CD4-positive, alpha-beta T cell (primary cell): ENCODE measurements at regions not wholly inside any gene's neighbourhood (a gene's known extent, or its start where the extent isn't known, plus 50 kb on each side); places are given as distances from the start of the nearest gene placed in this dataset.

Experiments
- ATAC-seq: fragments of 200-7000 bp; cut with Tn5 transposase; one replicate; pipeline ENCODE4 v1.10.0; 2022; ENCODE audit warnings: mild to moderate bottlenecking; ENCODE audit not compliant: poor library complexity
- CTCF ChIA-PET: fragments of 350-600 bp; sonication (Branson Sonifier 250); formaldehyde crosslinking; loops from one replicate; lab custom pipeline; 2021; ENCODE audit warnings: antibody characterized with exemption, inconsistent platforms; lab: Charles Lee
- POLR2A ChIA-PET: fragments of 350-600 bp; sonication (Branson Sonifier 250); formaldehyde crosslinking; loops from one replicate; lab custom pipeline; 2021; ENCODE audit warnings: antibody characterized with exemption, inconsistent platforms; lab: Charles Lee
- DNase-seq, 14 experiments: peaks; one replicate each; pipeline ENCODE4 v3.0.0-alpha.2; 2013 to 2020; ENCODE audit warnings: mixed read lengths in 2 of 14
- H3K27ac ChIP-seq, 2 donors: one replicate each; pipeline versions ENCODE4 v1.5.1 to v1.7.0; 2013; ENCODE audit warnings: low read length in 2 of 2, low read depth in 1 of 2, mild to moderate bottlenecking in 1 of 2
- H3K27me3 ChIP-seq, 2 experiments: 1 replicate in 1 of 2; 2 replicates in 1 of 2; pipeline versions ENCODE4 v1.6.1 to v1.7.0; 2013; ENCODE audit warnings: low read length in 2 of 2, control low read depth in 1 of 2, mild to moderate bottlenecking in 1 of 2, moderate library complexity in 1 of 2; ENCODE audit not compliant: insufficient read depth in 2 of 2, control insufficient read depth in 1 of 2
- H3K36me3 ChIP-seq: one replicate; pipeline ENCODE4 v1.6.1; 2013; ENCODE audit warnings: low read length, control low read depth; ENCODE audit not compliant: insufficient read depth
- H3K4me1 ChIP-seq: one replicate; pipeline ENCODE4 v1.6.1; 2013; ENCODE audit warnings: low read length, control low read depth; ENCODE audit not compliant: insufficient read depth
- H3K4me3 ChIP-seq: one replicate; pipeline ENCODE4 v1.5.1; 2013; ENCODE audit warnings: mild to moderate bottlenecking, low read length, moderate library complexity
- H3K9me3 ChIP-seq, 2 experiments: 1 replicate in 1 of 2; 2 replicates in 1 of 2; pipeline versions ENCODE4 v1.6.1 to v1.7.0; 2013; ENCODE audit warnings: low read length in 2 of 2, mild to moderate bottlenecking in 2 of 2, control low read depth in 1 of 2, moderate library complexity in 1 of 2; ENCODE audit not compliant: control insufficient read depth in 1 of 2, insufficient read depth in 1 of 2
- H3K27ac Mint-ChIP-seq: one replicate; pipeline ENCODE4 v1.8.0; 2020; ENCODE audit warnings: mixed read lengths
- H3K27me3 Mint-ChIP-seq: one replicate; pipeline ENCODE4 v1.8.0; 2021; ENCODE audit warnings: mixed read lengths
- H3K36me3 Mint-ChIP-seq: one replicate; pipeline ENCODE4 v1.8.0; 2021; ENCODE audit warnings: low read depth, mixed read lengths
- H3K4me1 Mint-ChIP-seq: one replicate; pipeline ENCODE4 v1.8.0; 2021; ENCODE audit warnings: low read depth, mixed read lengths
- H3K4me3 Mint-ChIP-seq: one replicate; pipeline ENCODE4 v1.8.0; 2020; ENCODE audit warnings: mild to moderate bottlenecking, mixed read lengths
- H3K9me3 Mint-ChIP-seq: one replicate; pipeline ENCODE4 v1.8.0; 2020; ENCODE audit warnings: mixed read lengths
- CTCF ChIP-seq: fragments of 200-600 bp; IDR thresholded peaks from one replicate; pipeline ENCODE4 v1.8.0; 2022; ENCODE audit warnings: antibody characterized with exemption, mild to moderate bottlenecking
- intact Hi-C, 2 experiments: fragments of 100-400 bp; cut with DNase I in 1 of 2; cut with micrococcal nuclease in 1 of 2; formaldehyde crosslinking; loops; one replicate each; pipeline versions ENCODE4 v1.15.1 to v1.9.0; 2023 to 2025; cut with DNase I, micrococcal nuclease

- Mint-ChIP-seq H3K36me3 (no peaks in the 10 kb centered on the region), H3K9me3 (peaks cover 11% of the 10 kb centered on the region), H3K27me3 (no peaks in the 10 kb centered on the region), H3K27ac (no peak overlapping the region), H3K4me3 (no peak overlapping the region), H3K4me1 (no peaks in the 10 kb centered on the region)
- Histone ChIP-seq H3K9me3 (peaks cover 0 to 5% of the 10 kb centered on the region in 2 experiments), H3K36me3 (no peaks in the 10 kb centered on the region), H3K4me3 (no peak overlapping the region), H3K27ac (no peak overlapping the region), H3K27me3 (no peaks in the 10 kb centered on the region), H3K4me1 (no peaks in the 10 kb centered on the region)
- TF ChIP-seq CTCF, result no peak
- POLR2A ChIA-PET, result no interaction called here
- intact Hi-C loops, result no loop called here
- ATAC-seq (no peak), DNase-seq (no peak)
- CTCF ChIA-PET, result no interaction called here
These were observed 245.5 kb downstream of the CBLN1 start for GRCh38 chr16:49036126-49036525.

GRCh38 chr16:49027420-49027819 is 254.2 kb downstream of the CBLN1 start:
- H3K4me3 Mint-ChIP-seq, result no peak overlapping the region
- peaks cover 10% of the 10 kb centered on the region for H3K27me3 Mint-ChIP-seq
- Histone ChIP-seq H3K27ac (no peak overlapping the region), H3K4me3 (no peak overlapping the region), H3K4me1 (no peaks in the 10 kb centered on the region), H3K9me3 (peaks cover 0 to 20% of the 10 kb centered on the region in 2 experiments), H3K27me3 (no peaks in the 10 kb centered on the region), H3K36me3 (no peaks in the 10 kb centered on the region)
- intact Hi-C loops, result no loop called here
- ChIA-PET CTCF (no interaction called here), POLR2A (no interaction called here)
- DNase-seq (no peak), ATAC-seq (no peak)
- H3K36me3 Mint-ChIP-seq, result no peaks in the 10 kb centered on the region
- peaks cover 2% of the 10 kb centered on the region for H3K9me3 Mint-ChIP-seq
- no peaks in the 10 kb centered on the region for H3K4me1 Mint-ChIP-seq
- no peak overlapping the region for H3K27ac Mint-ChIP-seq
- no peak for TF ChIP-seq CTCF

- Histone ChIP-seq H3K4me1 (no peaks in the 10 kb centered on the region), H3K4me3 (no peak overlapping the region), H3K9me3 (peaks cover 0 to 20% of the 10 kb centered on the region in 2 experiments), H3K27me3 (no peaks in the 10 kb centered on the region), H3K27ac (no peak overlapping the region), H3K36me3 (no peaks in the 10 kb centered on the region)
- Mint-ChIP-seq H3K4me1 (no peaks in the 10 kb centered on the region), H3K4me3 (no peak overlapping the region), H3K36me3 (no peaks in the 10 kb centered on the region), H3K9me3 (no peaks in the 10 kb centered on the region), H3K27me3 (peaks cover 15% of the 10 kb centered on the region), H3K27ac (no peak overlapping the region)
- POLR2A ChIA-PET, result no interaction called here
- intact Hi-C loops, result no loop called here
- no peak for TF ChIP-seq CTCF
- ATAC-seq (no peak), DNase-seq (no peak)
- CTCF ChIA-PET, result no interaction called here
These were observed 255.0 kb downstream of the CBLN1 start for GRCh38 chr16:49026566-49027181.
